ENCODE measurements at regions not wholly inside any gene's neighbourhood (a gene's known extent, or its start where the extent isn't known, plus 50 kb on each side); places are given as distances from the start of the nearest gene placed in this dataset.

DNA sequence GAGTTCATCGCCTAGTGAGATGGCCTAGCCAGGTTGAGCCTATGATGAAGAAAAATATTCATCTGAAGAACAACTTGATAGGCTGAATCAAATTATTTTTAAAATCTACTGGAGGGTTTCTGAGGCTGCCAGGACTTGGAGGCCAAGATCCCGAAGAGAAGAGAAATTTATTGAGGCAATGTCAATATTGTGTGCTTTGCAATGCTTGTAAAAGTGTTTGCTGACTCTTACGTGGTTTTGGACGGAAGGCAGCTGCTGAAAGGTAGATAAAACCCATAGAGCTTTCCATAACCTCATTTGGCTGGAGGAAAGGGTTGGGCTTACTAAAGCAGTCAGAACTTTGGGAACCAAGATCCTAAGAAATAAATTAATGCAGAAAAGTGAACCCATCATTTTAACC, 361.0 kb upstream of the IL12A start:
- Mint-ChIP-seq H3K27me3 (ENCODE audit: low read depth) (no peaks in the 10 kb centered on the region), H3K4me1 (ENCODE audit: low read depth) (no peaks in the 10 kb centered on the region), H3K4me3 (no peak overlapping the region), H3K27ac (no peak overlapping the region), H3K9me3 (no peaks in the 10 kb centered on the region), H3K36me3 (ENCODE audit: low read depth) (no peaks in the 10 kb centered on the region)
- DNase-seq (ENCODE audit: low spot score): no peak

DNA sequence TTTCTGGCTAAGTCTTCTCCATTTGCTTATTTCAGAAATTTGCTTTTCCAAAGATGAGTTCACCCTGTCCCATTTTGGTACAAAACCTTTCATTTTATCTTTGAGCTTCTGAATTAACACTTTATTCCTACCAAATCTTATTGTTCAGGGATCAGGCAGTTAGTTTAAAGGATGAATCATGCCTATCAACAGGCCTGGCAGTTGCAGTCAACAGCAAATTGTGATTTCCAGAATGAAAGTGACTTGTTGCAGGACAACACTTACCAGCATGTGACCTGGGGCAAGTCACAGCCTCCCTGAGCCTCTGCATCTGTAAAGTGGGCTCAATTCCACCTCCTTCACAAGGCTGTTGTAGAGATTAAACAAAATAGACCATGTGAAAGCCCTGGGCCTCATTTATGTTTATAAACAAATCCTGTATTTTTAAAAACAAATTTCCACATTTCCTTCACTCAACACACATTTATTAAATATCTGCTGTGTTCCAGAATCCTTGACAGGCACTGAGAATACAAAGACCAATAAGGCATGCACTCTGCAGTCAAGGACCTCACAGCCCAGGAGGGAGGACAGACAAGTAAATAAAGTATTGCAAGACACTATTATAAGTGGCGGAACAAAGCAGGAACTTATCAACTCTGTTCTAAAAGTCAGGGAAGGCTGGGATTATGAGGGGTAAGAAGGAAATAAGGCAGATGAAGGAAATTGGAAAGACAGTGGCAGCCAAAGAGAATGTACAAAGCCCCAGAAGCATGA, 359.1 kb upstream of the IL12A start:
- Mint-ChIP-seq H3K27me3 (ENCODE audit: low read depth) (no peaks in the 10 kb centered on the region), H3K4me3 (no peak overlapping the region), H3K4me1 (ENCODE audit: low read depth) (no peaks in the 10 kb centered on the region), H3K36me3 (ENCODE audit: low read depth) (no peaks in the 10 kb centered on the region), H3K27ac (no peak overlapping the region), H3K9me3 (no peaks in the 10 kb centered on the region)
- DNase-seq (ENCODE audit: low spot score): no peak

DNA sequence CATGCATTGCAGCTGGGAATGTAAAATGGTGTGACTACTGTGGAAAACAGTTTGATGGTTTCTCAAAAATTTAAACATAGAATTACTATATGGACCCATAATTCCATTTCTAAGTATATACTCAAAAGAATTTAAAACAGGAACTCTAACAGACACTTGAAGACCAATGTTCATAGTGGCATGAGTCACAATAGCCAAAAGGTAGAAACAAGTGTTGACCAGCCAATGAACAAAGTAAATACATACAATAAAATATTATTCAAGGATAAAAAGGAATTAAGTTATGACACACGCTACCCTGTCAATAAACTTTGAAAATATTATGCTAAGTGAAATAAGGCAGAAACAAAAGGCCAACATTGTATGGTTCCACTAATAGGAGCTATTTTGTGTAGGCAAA, 357.4 kb upstream of the IL12A start:
- Mint-ChIP-seq H3K4me1 (ENCODE audit: low read depth) (peaks cover 2% of the 10 kb centered on the region), H3K4me3 (no peak overlapping the region), H3K27ac (no peak overlapping the region), H3K27me3 (ENCODE audit: low read depth) (no peaks in the 10 kb centered on the region), H3K9me3 (no peaks in the 10 kb centered on the region), H3K36me3 (ENCODE audit: low read depth) (no peaks in the 10 kb centered on the region)
- no peak for DNase-seq (ENCODE audit: low spot score)

DNA sequence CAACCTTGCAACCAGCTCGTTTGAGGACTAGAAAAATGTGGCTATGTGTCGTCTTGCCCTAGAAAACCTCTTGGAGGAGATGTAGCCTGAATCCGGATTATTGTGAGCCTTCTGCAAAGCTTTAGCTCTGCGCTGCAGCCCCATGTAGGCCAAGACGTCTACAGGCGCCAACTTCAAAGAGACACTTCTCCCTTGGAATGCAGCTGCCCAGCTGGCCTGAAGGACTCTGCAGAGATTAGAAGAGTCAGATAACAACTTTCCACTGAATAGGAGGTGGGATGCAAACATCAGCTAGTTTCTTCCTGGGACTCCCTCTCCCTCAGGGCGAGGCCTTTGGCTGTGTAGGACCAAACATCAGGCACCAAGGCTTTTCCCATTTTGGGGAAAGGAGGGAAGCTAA, 356.5 kb upstream of the IL12A start:
- DNase-seq (ENCODE audit: low spot score): no peak
- H3K9me3 Mint-ChIP-seq: no peaks in the 10 kb centered on the region
- H3K36me3 Mint-ChIP-seq (ENCODE audit: low read depth): no peaks in the 10 kb centered on the region
- H3K27me3 Mint-ChIP-seq (ENCODE audit: low read depth): no peaks in the 10 kb centered on the region
- peaks cover 2% of the 10 kb centered on the region for H3K4me1 Mint-ChIP-seq (ENCODE audit: low read depth)
- H3K4me3 Mint-ChIP-seq: no peak overlapping the region
- H3K27ac Mint-ChIP-seq: no peak overlapping the region

DNA sequence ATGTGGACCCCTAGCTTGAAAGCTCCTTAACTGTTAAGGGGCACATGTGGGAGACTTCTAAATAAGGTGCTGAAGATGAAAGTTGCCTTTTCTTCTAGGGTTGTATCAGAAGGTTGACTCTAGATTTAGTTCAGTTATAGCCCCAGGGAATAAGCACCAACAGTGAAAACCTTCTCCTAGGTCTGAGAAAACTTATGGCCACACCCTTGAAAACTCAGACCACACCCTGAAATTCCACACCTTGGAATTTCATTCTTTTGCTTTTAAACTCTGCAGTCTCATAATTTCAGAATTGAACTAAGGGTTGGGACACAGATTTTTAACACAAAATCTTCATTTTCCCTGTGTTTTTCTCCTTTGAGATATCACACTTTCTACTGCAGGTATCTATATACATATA, 355.8 kb upstream of the IL12A start:
- H3K36me3 Mint-ChIP-seq (ENCODE audit: low read depth): no peaks in the 10 kb centered on the region
- H3K9me3 Mint-ChIP-seq: no peaks in the 10 kb centered on the region
- no peak for DNase-seq (ENCODE audit: low spot score)
- no peak overlapping the region for H3K27ac Mint-ChIP-seq
- peaks cover 2% of the 10 kb centered on the region for H3K4me1 Mint-ChIP-seq (ENCODE audit: low read depth)
- H3K27me3 Mint-ChIP-seq (ENCODE audit: low read depth): no peaks in the 10 kb centered on the region
- no peak overlapping the region for H3K4me3 Mint-ChIP-seq

DNA sequence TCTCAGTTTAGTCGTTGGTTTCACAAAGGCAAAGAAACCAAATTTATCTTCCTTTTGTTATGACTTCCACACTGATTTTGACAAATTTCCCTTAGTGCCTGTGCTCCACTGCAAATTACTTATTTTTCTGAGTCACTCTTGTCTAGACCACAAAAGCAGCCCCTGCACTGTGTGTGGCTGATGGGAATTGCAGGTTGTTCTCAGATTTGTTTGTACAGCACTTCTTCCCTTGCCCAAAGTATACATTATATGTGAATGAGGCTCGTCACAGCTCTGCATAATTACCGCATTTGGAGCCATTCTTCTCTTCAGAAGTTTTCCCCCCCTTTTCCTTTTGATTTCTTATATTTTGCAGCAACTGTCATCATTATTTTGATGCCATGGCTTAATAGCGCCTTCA, 354.2 kb upstream of the IL12A start:
- no peak for DNase-seq (ENCODE audit: low spot score)
- Mint-ChIP-seq H3K4me3 (no peak overlapping the region), H3K9me3 (no peaks in the 10 kb centered on the region), H3K27me3 (ENCODE audit: low read depth) (no peaks in the 10 kb centered on the region), H3K27ac (no peak overlapping the region), H3K36me3 (ENCODE audit: low read depth) (no peaks in the 10 kb centered on the region), H3K4me1 (ENCODE audit: low read depth) (peaks cover 2% of the 10 kb centered on the region)

DNA sequence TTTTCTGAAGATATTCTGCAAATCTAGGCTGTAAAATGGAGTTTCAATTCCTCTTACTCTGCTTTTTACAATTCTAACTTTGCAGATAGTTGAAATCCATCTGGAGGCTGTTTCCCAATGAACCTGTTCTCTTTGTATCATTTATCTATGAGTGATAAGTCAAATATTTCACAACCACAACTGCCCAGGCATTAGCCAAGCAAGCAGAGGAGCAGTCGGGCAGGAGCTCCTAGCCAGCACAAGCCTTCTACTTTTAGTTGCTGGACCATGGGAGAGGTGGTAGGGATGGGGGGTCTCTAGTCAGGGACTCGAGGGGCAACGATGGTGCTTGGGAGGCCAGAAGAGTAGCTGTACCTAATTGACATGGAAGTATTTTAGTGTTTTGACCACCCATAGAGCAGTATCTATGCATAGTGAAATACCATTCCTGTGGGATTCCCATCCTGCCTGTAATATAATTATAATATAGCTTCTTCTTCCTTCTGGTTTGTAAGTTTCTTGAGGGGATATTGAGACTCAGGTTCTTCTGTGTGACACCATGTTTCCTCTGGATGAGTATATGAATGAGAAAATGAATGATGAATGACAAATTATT, 353.5 kb upstream of the IL12A start:
- H3K4me1 Mint-ChIP-seq (ENCODE audit: low read depth): peaks cover 2% of the 10 kb centered on the region

DNA sequence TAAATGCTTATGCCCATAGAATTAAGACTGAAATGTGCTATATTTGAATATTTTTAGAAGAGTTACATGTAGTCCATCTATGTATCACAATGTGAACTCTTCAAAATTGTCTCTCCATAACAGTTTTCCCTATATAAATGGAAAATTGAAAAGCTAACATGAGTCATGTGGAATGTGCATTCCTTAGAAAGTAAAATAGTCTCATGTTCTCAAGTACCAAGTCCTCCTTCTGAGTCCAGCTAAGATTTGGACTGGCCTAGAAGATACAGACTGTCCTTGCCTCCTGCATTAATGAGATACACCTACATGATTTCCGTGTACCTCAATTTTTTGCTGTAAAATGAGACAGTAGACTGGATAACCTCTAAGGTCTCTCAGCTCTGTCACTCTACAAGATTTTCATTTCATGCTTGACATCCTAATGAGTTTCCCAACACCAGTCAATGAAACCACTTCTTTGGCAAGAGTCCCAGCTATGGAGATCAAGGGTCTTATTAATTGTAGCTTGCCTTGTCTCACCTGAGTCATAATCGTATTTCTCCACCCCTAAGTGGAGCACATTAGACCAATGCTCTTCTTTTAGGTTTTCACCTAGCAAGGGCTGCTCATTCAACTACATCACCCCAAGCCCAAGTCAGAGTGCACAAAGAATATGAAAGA, 350.6 kb upstream of the IL12A start:
- H3K27ac Mint-ChIP-seq: no peak overlapping the region
- H3K4me1 Mint-ChIP-seq (ENCODE audit: low read depth): peaks cover 2% of the 10 kb centered on the region
- H3K9me3 Mint-ChIP-seq: no peaks in the 10 kb centered on the region
- H3K4me3 Mint-ChIP-seq: no peak overlapping the region
- no peaks in the 10 kb centered on the region for H3K36me3 Mint-ChIP-seq (ENCODE audit: low read depth)
- H3K27me3 Mint-ChIP-seq (ENCODE audit: low read depth): no peaks in the 10 kb centered on the region
- no peak for DNase-seq (ENCODE audit: low spot score)

More for the DNA sequence above, 353.5 kb upstream of the IL12A start:
- Mint-ChIP-seq H3K27ac (no peak overlapping the region), H3K36me3 (ENCODE audit: low read depth) (no peaks in the 10 kb centered on the region), H3K27me3 (ENCODE audit: low read depth) (no peaks in the 10 kb centered on the region), H3K9me3 (no peaks in the 10 kb centered on the region), H3K4me3 (no peak overlapping the region)
- DNase-seq (ENCODE audit: low spot score): no peak

DNA sequence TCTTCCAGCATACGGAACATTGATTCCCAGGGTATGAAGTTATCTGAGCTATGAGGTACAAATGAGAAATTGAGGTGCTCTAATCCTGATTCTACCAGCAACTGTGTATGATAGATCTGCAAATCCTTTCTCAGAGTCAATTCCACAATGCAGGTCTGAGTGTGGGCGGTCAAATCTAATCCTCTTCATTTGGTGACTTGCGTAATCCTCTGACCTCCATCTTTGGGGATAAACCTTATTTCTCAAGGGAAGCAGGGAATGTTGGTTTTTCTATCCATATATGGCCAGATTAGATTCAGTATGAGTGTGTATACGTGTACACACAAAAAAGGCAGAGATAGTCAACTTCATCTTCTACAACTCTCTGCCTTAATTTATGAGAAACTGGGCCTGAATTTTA, 348.4 kb upstream of the IL12A start:
- no peaks in the 10 kb centered on the region for H3K27me3 Mint-ChIP-seq (ENCODE audit: low read depth)

DNA sequence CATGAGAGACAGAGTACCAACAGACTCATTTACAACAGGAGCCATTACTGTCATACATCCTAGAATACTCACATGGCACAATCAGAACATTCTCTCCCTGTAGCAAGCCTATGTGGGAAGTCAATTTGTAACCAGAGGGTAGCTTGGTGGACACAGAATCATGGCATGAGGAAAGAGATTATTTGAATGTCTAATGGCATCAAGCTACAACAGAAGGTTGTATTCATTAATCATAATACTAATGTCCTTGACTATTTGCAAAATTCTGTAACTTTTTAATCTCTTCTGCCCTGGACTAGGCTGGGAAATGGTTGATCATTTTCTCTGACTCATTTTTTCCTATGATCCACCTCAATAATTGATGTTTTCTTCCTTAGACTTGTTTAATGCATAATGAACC, 345.2 kb upstream of the IL12A start:
- DNase-seq (ENCODE audit: low spot score): no peak
- H3K9me3 Mint-ChIP-seq: no peaks in the 10 kb centered on the region
- no peaks in the 10 kb centered on the region for H3K4me1 Mint-ChIP-seq (ENCODE audit: low read depth)
- H3K4me3 Mint-ChIP-seq: no peak overlapping the region
- no peaks in the 10 kb centered on the region for H3K27me3 Mint-ChIP-seq (ENCODE audit: low read depth)
- H3K27ac Mint-ChIP-seq: no peak overlapping the region
- no peaks in the 10 kb centered on the region for H3K36me3 Mint-ChIP-seq (ENCODE audit: low read depth)

More for the DNA sequence above, 348.4 kb upstream of the IL12A start:
- Mint-ChIP-seq H3K9me3 (no peaks in the 10 kb centered on the region), H3K4me1 (ENCODE audit: low read depth) (no peaks in the 10 kb centered on the region), H3K27ac (no peak overlapping the region), H3K4me3 (no peak overlapping the region), H3K36me3 (ENCODE audit: low read depth) (no peaks in the 10 kb centered on the region)
- no peak for DNase-seq (ENCODE audit: low spot score)

DNA sequence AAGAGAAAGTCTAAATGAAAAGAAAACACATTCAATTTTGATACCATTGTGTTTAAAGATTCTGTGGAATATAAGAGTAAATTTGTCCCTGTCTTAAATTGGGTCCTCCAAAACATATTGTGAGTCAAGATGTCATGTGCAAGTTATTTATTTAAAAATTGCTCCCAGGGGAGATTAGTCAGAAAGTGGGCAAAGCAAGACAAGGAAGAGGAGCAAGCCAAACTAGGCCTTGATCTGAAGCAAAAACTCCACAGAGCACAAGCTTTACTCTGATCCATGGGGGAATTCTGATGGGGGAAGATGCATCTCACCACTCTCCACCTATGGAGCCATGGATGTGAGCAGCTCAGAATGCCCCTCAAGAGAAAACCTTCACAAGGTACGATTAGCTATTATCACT, 342.8 kb upstream of the IL12A start:
- DNase-seq (ENCODE audit: low spot score): no peak
- H3K27ac Mint-ChIP-seq: no peak overlapping the region
- H3K4me3 Mint-ChIP-seq: no peak overlapping the region
- no peaks in the 10 kb centered on the region for H3K27me3 Mint-ChIP-seq (ENCODE audit: low read depth)
- H3K9me3 Mint-ChIP-seq: no peaks in the 10 kb centered on the region
- no peaks in the 10 kb centered on the region for H3K4me1 Mint-ChIP-seq (ENCODE audit: low read depth)
- H3K36me3 Mint-ChIP-seq (ENCODE audit: low read depth): no peaks in the 10 kb centered on the region

DNA sequence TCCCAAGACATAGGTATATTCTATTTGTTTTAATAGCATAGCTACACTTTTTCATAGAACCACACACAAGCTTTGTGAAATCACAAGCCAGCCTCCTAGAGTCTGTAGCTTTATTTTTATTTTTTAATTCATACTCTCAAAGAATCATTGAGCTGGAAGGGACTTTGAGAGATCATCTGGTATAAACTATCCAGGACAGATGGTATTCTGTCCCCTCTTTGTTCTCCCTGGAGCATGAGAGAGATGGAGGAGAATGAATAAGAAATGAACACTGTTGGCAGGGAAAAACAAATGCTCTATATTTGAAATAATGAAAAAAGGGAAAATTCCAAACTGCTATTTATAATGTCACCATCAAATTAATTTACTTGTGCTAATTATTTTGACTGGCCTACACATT, 338.7 kb upstream of the IL12A start:
- DNase-seq (ENCODE audit: low spot score): no peak
- Mint-ChIP-seq H3K27ac (no peak overlapping the region), H3K36me3 (ENCODE audit: low read depth) (no peaks in the 10 kb centered on the region), H3K4me3 (no peak overlapping the region), H3K9me3 (no peaks in the 10 kb centered on the region), H3K27me3 (ENCODE audit: low read depth) (no peaks in the 10 kb centered on the region), H3K4me1 (ENCODE audit: low read depth) (no peaks in the 10 kb centered on the region)

DNA sequence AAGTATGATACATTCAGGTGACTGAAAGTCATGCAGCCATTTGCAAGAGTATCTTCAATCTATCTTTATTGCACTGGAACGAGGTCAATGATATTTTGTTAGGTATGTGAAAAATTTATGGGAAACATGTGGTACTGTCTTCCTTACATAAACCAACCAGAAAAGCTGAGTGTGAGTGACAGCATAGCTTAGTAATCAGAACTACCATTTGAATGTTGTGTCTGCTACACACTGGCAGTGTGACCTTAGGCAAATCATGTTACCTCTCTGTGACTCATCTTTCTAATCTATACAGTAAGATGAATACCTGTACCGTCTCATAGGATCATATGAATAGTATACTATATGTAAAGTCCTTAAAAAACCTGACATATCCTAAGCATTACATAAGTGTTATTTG, 337.9 kb upstream of the IL12A start:
- Mint-ChIP-seq H3K36me3 (ENCODE audit: low read depth) (no peaks in the 10 kb centered on the region), H3K27ac (no peak overlapping the region), H3K4me3 (no peak overlapping the region), H3K27me3 (ENCODE audit: low read depth) (no peaks in the 10 kb centered on the region), H3K9me3 (no peaks in the 10 kb centered on the region), H3K4me1 (ENCODE audit: low read depth) (no peaks in the 10 kb centered on the region)
- DNase-seq (ENCODE audit: low spot score): no peak

DNA sequence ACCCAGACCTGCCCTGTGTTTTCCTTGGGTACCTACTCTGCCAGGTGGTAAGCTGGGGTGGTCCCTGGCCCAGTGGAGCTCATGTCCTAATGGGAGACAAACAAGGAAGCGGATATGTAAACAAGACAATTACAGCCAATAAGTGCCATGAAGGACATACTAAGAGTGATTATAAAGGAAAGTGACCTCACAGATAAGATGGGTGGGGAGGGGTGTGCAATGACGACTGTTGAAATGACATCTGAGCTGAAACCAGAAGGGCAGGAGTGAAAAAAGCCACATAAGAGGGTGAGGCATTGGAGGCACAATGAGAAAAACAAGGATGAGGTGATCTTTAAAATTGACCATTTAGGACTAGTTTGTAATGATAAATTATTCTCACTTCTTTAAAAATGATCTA, 336.2 kb upstream of the IL12A start:
- no peak overlapping the region for H3K27ac Mint-ChIP-seq
- H3K9me3 Mint-ChIP-seq: no peaks in the 10 kb centered on the region
- no peaks in the 10 kb centered on the region for H3K27me3 Mint-ChIP-seq (ENCODE audit: low read depth)
- H3K36me3 Mint-ChIP-seq (ENCODE audit: low read depth): no peaks in the 10 kb centered on the region
- no peaks in the 10 kb centered on the region for H3K4me1 Mint-ChIP-seq (ENCODE audit: low read depth)
- H3K4me3 Mint-ChIP-seq: no peak overlapping the region
- DNase-seq (ENCODE audit: low spot score): no peak

All from T-helper 2 cell treated with Interferon-gamma antibody and Interleukin-4, amounts not matched to agents 5 μg/mL and 100 μg/mL, for 36 hours (primary cell).